ENCODE measurements at regions not wholly inside any gene's neighbourhood (a gene's known extent, or its start where the extent isn't known, plus 50 kb on each side); places are given as distances from the start of the nearest gene placed in this dataset.

DNA sequence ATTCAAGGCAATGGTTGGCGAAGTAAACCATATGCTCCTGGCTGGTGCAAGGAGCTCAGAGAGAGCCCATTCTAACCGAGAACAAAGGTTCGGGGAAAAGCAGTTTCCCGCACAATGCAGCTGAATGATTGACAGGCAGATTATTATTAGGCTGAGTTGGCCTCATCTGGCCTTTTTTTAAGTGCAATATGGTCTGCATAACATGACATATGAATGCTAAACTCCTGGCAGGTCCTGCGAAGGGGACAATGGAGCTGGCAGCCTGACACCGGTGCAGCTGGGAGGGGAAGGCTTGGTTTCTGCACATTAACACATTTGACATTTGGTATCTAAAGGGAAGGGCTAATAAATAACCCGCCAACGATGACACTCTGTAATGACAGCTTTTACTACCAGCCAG, 92.0 kb downstream of the MIS18A start:
- no peak for TF ChIP-seq EZH2 (IDR thresholded peaks at IDR 0.05; ENCODE audit: borderline replicate concordance, low read depth, low read length, poor library complexity, severe bottlenecking)
- no peak for TF ChIP-seq CTCF (conservative IDR thresholded peaks at IDR 0.05; ENCODE audit: low read depth, low read length)

All from A673 (cell line).